Colonic mucosa (tissue), 4 donors: ENCODE measurements at regions not wholly inside any gene's neighbourhood (a gene's known extent, or its start where the extent isn't known, plus 50 kb on each side); places are given as distances from the start of the nearest gene placed in this dataset.

ENCODE experiments used
- DNase-seq: peaks from one replicate; pipeline ENCODE4 v3.0.0-alpha.2; 2020
- H3K27ac ChIP-seq: fragments of 200-600 bp; one replicate; pipeline ENCODE4 v1.8.0; 2021
- H3K27me3 ChIP-seq: fragments of 200-600 bp; one replicate; pipeline ENCODE4 v1.8.0; 2021
- H3K36me3 ChIP-seq: fragments of 200-600 bp; one replicate; pipeline ENCODE4 v1.8.0; 2021
- H3K4me1 ChIP-seq: fragments of 200-600 bp; one replicate; pipeline ENCODE4 v1.8.0; 2021; ENCODE audit warnings: mild to moderate bottlenecking
- H3K4me3 ChIP-seq: fragments of 200-600 bp; one replicate; pipeline ENCODE4 v1.8.0; 2021
- H3K9ac ChIP-seq, 2 donors: one replicate each; pipeline ENCODE4 v1.7.0; 2013; ENCODE audit warnings: control low read depth in 2 of 2, low read depth in 2 of 2, low read length in 2 of 2
- H3K9me3 ChIP-seq: fragments of 200-600 bp; one replicate; pipeline ENCODE4 v1.8.0; 2021
- CTCF ChIP-seq: fragments of 200-600 bp; IDR thresholded peaks from one replicate; pipeline ENCODE4 v1.8.0; 2022; ENCODE audit warnings: antibody characterized with exemption, mild to moderate bottlenecking
- intact Hi-C: fragments of 100-400 bp; cut with DNase I; formaldehyde crosslinking; loops from one replicate; pipeline ENCODE4 v1.14.1; 2022
- donor health status: healthy.
- donor health status: DM: no; HTN: no; CAD: no.
- donor health status: DM: no; HTN: no; CAD: no.

- Histone ChIP-seq H3K4me3 (no peak overlapping the region), H3K27ac (no peak overlapping the region), H3K4me1 (no peaks in the 10 kb centered on the region), H3K36me3 (no peaks in the 10 kb centered on the region), H3K9ac (no peak overlapping the region), H3K9me3 (no peaks in the 10 kb centered on the region), H3K27me3 (no peaks in the 10 kb centered on the region)
- no peak for TF ChIP-seq CTCF
- DNase-seq: no peak
- intact Hi-C loops: no loop called here
These were observed 390.1 kb upstream of the ST6GAL2 start for GRCh38 chr2:107276034-107276433.

DNA sequence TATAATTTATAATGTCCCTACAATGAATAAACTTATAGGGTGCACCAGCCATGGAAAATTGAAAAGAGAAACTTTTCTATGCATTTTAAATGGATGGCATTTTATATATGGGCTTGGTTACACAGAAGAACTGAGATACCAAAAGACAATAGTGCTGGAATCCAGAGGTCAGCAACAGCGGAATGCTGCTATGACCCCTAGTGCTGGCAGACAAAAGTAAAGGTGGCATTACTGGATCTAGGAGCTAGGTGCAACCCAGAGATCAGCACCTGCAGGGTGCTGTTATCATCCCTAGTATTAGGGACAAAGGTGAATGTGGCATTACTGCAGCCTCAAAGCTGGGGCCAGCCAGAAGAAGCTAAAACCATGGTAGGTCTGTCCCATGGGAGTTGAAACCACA is 392.7 kb upstream of the ST6GAL2 start:
- no peak for DNase-seq
- no peak overlapping the region for H3K9ac ChIP-seq
- intact Hi-C loops: no loop called here
- no peaks in the 10 kb centered on the region for H3K4me1 ChIP-seq
- no peaks in the 10 kb centered on the region for H3K9me3 ChIP-seq
- no peaks in the 10 kb centered on the region for H3K36me3 ChIP-seq
- no peak overlapping the region for H3K27ac ChIP-seq
- no peak overlapping the region for H3K4me3 ChIP-seq
- no peak for TF ChIP-seq CTCF
- H3K27me3 ChIP-seq: no peaks in the 10 kb centered on the region

DNA sequence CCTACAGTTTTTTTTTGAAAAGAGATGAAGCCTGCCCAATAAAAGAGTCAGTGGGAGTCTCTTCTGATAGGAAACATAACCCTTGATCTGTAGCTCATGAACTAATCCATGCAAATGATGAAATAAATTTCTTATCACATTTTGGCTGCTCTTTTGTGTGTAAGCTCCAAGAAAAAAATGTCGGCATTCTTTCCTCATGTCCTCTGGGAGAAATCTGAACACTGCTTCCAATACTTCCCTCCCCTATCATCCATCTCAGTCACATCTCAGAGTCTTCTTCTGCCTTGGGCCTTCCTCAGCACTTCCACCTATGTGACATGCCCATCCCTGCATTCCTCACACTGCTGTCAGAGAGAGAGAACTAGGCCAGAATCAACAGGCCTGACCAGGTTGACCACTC is 395.7 kb upstream of the ST6GAL2 start:
- no peak for DNase-seq
- no peak overlapping the region for H3K9ac ChIP-seq
- TF ChIP-seq CTCF: no peak

GRCh38 chr2:107282135-107282534 is 396.2 kb upstream of the ST6GAL2 start:
- TF ChIP-seq CTCF: no peak
- H3K4me3 ChIP-seq: no peak overlapping the region
- H3K9ac ChIP-seq: no peak overlapping the region
- no peaks in the 10 kb centered on the region for H3K4me1 ChIP-seq
- H3K36me3 ChIP-seq: no peaks in the 10 kb centered on the region
- no peak for DNase-seq
- intact Hi-C loops: no loop called here
- H3K9me3 ChIP-seq: no peaks in the 10 kb centered on the region
- no peak overlapping the region for H3K27ac ChIP-seq
- H3K27me3 ChIP-seq: no peaks in the 10 kb centered on the region

More for the DNA sequence above, 395.7 kb upstream of the ST6GAL2 start:
- H3K4me1 ChIP-seq: no peaks in the 10 kb centered on the region
- H3K27me3 ChIP-seq: no peaks in the 10 kb centered on the region
- intact Hi-C loops: no loop called here
- no peaks in the 10 kb centered on the region for H3K9me3 ChIP-seq
- H3K27ac ChIP-seq: no peak overlapping the region
- no peak overlapping the region for H3K4me3 ChIP-seq
- H3K36me3 ChIP-seq: no peaks in the 10 kb centered on the region

- Histone ChIP-seq H3K36me3 (no peaks in the 10 kb centered on the region), H3K9me3 (no peaks in the 10 kb centered on the region), H3K4me1 (no peaks in the 10 kb centered on the region), H3K4me3 (no peak overlapping the region), H3K27me3 (no peaks in the 10 kb centered on the region), H3K27ac (no peak overlapping the region), H3K9ac (no peak overlapping the region)
- TF ChIP-seq CTCF: no peak
- DNase-seq: no peak
- intact Hi-C loops: no loop called here
These were observed 399.8 kb upstream of the ST6GAL2 start for GRCh38 chr2:107285621-107286299.
